T follicular helper cell (primary cell): ENCODE measurements at regions not wholly inside any gene's neighbourhood (a gene's known extent, or its start where the extent isn't known, plus 50 kb on each side); places are given as distances from the start of the nearest gene placed in this dataset.

ENCODE experiments used
- DNase-seq: peaks from one replicate; pipeline ENCODE4 v3.0.0-alpha.2; 2020; ENCODE audit warnings: low read depth

DNA sequence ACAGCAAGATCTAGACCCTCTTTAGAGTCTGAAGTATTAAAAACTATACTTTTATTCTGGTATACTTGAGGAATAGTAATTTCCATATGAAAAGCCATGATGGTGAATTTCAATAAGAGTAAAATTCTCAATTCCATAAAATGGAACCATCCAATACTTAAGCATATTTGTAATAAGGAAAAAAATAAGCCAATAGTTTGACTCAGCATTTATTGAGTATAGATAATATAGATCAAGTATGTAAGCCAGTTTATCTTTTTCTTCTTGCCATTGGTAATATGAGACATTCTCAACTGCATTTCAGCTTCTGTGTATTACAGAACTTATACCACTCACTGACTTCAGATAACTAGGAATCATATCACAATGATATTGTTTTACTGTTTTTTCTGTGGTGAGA lies 361.0 kb downstream of the SLCO4C1 start:
- DNase-seq: no peak

DNA sequence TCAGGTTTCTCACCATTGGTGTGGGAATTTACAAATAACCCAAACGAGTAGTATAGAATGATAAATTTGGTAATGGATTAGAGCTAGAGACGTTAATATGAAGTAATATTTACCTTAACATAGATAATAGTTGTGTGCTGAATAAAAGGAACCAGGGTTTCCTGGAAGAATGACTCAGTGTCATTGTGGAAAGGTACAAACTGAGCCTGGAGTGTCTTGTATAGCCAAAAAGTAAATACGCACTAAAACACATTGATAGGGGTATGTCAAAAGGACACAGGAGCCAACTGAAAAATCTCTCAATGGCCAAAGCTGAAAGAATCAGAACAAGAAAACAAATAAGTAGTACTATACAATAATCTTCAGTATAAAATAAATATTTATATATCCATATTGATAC lies 363.5 kb downstream of the SLCO4C1 start:
- DNase-seq: no peak

DNA sequence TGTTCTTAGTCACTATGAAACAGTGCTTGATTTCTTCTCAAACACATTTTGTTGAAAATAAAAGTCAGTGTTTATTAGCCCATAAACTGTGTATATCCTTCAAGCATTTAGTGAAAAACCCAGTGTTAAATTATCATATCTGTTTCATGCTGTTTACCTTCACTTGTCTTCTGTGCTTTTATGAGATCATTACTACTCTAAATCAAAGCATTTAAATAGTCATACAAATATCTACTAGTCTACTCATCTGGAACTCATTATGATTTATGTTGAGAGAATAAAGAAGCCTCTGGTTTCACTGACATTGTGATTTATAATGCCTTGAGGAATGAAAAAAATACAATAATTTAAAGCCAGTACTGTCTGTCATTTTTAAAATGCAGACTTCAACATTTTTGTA lies 366.5 kb downstream of the SLCO4C1 start:
- no peak for DNase-seq

DNA sequence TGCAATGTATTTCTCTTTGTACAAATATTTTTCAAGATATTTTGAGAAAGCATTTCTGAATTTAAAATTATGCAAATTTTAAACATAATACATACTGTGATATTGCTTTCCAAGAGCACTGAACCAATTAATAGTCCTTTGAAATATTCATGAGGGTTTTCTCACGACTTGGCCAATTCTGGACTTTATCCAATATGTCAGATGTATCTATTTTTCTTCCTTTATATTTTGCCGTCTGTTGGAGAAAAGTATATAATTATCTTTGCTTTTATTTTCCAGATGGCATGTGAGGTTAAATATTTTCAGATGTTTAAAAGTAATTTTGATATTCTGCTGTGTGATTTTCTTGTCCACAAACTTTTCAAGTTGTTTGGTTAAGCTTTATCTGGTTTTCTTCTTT lies 378.9 kb downstream of the SLCO4C1 start:
- no peak for DNase-seq

DNA sequence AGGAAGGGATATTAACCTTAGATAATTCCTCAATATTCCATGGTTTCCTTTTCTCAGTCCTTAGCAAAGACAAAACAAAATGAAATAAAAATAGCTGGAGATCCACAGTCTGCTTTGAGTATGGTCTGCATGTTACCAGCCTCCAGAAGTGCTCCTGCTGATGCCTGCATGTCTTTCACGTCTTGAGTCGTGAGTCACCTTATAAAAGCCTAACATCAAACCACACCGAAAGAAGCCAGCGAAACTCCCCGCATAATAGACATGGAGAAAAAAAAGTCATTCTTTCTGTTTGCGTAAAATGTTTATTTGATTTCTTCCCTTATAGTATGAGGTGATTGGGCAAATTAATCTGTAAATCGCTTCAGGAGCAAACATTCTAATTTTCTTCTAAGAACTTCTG lies 380.5 kb downstream of the SLCO4C1 start:
- no peak for DNase-seq

DNA sequence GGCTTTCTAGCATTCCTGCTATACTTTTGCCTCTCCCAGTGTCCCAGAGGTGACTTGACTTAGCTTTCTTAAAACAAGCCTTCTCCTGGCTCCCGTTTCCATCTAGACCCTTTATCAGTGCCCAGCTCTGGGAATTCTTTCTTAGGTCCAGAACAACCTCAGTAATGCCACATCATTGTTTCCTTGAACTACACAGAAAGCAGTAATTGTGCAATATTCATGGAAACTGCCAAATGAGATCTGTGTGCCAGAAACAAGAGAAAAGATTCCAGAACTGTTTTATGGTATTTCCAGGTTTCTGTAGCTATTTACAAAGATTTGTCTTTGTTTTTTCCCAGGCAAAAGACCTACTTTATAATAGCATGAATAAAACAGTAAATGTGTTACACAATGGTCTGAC lies 391.3 kb downstream of the SLCO4C1 start:
- no peak for DNase-seq

DNA sequence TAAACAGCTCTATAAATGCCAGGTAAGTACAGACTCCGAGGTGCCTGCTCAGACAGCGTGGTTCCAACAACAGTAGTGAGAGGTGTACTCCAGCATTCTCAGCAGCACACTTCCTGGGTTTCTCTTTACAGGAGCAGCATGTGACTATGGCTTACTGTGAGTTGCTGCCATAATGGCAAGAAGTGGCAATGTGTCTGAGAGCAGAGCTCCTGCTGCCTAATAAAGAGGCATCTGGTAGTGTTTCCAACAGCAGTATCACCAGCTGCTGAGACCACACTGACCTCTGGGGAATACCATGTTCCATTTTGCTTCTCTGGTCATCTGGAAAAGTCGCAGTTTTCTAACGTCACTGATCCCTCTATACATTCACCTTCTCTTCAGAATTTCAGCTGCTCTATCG lies 398.2 kb downstream of the SLCO4C1 start:
- no peak for DNase-seq

DNA sequence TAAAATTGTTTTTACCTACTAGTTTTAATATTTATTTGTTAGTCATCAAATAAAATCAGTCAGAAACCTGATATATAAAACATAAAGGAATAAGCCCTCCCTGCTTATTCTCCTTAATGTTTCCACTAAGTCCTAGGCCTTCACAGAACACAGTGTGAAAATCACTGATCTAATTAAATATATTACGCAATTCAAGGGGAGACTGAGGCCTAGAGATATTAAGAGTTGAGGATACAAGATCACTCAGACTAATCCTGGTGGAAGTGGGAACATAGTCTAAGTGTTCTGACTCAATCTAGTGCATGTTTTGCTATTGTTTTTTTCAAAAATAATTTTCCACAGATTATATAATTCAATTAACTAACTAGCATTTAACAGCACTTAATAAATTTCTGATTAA lies 401.1 kb downstream of the SLCO4C1 start:
- no peak for DNase-seq

DNA sequence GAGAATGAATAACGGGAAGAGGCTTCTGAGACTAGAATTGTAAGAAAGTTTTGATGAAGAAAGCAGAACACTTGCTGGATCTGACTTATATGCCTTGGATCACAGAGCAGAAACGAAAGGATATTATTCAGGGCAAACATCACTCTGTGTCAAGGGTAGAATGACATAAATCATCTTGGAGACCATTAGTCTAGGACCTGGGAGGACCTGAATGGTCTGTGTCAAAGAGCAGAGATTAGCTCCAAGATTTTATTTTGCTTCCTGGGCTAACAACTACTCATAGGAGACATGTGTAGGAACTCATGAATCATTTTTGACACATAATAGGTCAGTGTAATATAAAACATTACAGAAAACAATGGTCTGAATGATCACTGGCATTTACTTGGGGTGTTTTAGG lies 417.9 kb downstream of the SLCO4C1 start:
- DNase-seq: no peak

DNA sequence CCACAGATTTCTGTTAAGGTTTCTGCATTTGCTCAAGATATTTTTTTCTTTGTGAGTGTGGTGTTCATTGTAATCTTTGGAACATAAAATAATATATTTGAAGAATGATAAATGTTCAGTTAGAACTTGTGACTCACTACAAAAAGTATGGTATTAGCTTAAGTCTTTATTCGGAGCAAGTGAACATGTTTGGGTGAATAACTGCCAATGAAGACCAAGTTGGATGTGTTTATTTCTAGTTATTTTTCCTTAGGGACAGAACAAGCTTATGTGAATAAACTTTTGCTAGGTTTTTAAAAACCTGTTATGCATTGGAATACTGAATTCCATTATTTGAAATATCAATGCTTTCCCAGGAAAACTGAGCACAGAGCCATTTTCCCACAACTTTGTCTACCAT lies 418.6 kb downstream of the SLCO4C1 start:
- no peak for DNase-seq

DNA sequence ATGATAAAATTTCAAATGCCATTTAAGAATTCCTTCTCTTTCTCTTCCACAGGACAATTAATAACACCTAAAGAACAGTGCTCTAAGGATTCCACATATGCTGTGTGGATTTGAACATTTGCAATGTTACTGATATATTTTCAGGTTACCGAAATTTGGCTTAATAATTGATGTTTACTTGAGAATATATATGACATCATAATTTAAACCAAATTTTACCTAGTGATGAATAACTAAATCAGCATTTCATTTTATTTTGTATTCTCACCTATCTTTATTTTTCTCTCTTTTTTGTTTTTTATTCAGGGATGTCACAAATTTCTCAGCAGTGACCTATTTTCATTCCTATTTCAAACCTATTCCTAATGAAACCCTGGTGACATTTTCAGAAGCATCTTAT lies 429.6 kb downstream of the SLCO4C1 start:
- DNase-seq: no peak

DNA sequence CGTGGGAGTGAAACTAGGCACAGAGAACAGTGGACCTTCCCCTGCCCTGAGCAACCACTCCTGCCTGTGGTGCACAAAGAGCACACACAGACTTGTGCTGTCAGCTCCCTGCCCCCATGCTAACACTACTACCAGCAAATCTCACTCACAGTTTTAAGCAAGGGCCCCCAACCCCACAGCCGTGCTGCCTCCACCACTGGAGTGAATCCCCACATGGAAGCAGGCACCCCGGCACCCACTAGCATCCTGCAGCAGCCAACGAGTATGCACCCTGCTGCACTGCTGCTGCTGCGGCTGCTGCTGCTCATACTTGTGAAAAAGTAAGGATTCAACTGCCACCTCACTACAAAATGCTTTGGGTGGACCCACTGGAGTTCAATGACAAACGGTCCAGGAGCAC lies 435.5 kb downstream of the SLCO4C1 start:
- no peak for DNase-seq

DNA sequence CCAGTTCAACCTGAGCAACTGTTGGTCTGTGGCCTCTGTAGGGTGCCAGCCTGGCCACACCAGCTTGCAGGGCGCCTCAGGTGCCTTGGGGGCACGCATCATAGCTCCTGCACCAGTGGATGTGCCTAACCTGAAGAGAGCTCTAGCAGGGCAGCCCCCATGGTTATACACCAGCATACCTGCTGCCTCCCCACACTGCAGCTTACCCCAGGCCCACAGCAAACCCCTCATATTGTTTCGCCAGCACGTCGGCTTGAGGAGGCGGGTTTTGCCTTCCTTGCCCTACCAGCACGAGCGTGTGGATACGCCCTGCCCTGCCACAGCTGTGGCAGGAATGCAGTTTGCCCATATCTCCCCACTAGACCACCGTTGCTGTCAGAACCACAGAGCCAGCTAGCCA lies 435.9 kb downstream of the SLCO4C1 start:
- no peak for DNase-seq

DNA sequence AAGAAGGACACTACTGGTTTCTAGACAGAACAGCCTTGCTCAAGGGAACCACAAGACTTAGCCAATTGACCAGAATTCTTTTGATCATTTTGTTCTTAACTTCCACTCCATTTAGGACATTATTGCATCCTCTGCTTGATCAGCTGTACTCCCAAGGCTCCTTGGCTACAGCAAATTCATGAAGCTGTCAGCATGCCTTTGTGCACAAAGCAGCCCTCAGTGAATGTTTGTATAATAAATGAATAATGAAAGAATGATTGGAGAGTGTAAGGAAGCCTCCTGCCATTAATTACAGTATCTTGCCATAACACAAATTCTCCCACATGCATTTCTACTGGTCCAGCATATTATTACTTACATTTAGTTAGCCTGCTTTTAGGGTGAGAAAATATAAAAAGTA lies 449.6 kb downstream of the SLCO4C1 start:
- DNase-seq: no peak

DNA sequence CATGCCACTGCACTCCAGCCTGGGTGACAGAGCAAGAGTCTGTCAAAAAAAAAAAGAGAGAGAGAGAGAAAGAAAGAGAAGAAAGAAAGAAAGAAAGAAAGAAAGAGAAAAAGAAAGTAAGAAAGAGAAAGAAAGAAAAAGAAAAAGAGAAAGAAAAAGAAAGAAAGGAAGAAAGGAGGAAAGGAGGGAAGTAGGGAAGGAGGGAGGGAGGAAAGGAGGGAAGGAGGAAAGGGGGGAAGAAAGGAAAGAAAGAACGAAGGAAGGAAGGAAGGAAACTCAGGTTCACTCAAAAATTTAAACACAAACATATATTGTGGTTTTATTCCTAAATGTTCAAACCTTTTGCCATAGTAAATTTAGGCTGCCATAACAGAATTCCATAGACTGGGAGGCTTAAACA lies 453.0 kb downstream of the SLCO4C1 start:
- no peak for DNase-seq

DNA sequence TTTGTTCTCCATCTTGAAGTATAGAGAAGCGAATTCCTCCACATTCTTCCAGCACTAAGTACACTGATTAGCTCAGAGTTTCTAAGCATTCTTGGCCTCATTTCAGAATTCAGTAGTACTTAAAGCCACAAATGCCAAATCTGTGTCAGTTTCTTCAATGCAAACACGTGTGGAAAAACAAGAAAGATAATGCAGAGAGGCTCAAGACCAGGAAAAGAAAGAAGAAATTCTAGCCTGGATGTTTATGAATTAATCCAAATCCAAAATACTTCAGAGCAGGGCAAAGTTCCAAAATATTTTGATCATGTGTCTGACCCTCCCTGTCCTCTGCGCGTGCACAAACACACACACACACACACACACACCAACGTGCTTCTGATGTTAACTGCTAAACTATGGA lies 457.6 kb downstream of the SLCO4C1 start:
- no peak for DNase-seq

DNA sequence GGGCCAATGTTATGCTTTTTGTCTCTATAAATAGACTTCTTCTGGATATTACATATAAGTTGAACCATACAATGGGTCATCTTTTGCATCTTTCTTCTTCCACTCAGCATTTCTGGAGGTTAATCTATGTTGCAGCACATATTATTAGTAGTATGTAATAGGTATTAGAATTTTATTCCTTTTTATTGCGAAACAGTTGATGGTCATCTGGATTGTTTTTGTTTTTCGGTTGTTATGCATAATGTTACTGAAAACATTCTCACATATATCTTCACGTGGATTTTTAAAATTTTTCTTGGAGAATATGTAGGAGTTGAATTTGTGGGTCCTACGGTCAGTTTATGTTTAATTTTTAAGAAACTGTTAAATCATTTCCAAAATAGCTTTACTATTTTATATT lies 466.8 kb downstream of the SLCO4C1 start:
- DNase-seq: no peak

DNA sequence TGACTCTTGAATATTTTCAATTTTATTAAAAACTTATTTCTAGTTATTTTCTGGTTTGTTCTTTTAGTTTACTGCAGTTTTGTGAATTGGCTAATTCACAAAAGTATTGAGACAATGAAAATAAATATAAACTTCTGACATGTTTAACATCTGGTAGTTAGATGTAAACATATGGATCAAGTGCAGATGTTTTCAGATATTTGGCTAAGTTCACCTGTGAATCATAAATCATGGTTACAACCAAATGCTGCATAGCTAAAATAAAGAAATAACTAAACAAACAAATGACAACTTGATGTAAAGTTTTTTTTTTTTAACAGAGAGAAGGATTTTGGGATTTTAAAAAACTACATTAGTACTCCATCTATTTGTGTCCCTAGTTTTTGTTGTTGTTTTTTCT lies 484.6 kb downstream of the SLCO4C1 start:
- no peak for DNase-seq

DNA sequence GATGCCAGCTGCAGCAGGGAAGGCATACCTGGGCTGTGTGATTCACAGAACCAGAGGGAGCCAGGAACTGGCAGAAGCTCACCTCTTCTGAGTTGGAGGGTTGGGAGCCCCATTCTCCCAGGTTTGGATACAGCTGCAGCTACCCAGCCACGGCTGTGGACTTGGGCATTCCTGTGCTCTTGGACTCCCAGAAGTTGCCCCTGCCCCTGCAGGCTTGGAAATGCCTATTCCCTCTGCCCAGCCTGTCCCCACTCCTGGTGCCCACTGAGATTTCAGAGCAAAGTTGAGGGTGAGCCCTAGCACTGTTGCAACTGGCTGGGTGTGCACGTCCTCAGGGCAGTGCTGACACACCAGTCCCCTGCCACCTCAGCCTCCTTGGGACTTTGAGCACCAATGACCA lies 489.7 kb downstream of the SLCO4C1 start:
- DNase-seq: no peak

DNA sequence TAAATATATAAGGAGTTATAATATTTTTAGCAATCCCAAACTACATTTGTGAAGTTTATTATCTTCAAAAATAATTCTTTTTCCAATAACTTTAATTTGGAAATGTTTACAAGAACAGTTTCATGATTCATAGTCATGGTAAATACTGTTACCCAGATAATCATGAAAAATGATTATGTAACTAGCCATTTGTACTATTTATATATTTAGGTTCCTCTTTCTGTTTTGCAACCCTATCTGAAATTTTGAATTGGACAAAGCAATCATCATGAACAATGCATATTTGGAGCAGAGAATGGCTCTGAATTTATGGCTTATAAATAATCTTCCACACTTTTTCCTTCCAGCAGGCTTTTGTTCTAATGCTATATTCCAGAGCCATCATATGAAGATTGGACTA lies 499.7 kb downstream of the SLCO4C1 start:
- DNase-seq: no peak

DNA sequence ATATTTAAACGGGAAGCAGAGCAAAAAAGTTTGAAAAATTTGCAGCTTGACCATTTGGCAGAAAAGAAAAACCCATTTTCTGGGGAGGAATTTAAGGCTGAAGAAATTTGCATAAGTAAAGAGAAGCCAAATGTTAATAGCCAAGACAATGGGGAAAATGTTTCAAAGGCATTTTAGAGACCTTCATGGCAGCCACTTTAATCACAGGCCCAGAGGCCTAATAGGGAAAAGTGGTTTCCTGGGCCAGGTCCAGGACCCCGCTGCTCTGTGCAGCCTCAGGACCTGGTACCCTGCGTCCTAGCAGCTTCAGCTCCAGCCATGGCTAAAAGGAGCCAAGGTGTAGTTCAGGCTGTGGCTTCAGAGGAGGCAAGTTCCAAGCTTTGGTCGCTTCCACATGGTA lies 507.3 kb downstream of the SLCO4C1 start:
- no peak for DNase-seq

DNA sequence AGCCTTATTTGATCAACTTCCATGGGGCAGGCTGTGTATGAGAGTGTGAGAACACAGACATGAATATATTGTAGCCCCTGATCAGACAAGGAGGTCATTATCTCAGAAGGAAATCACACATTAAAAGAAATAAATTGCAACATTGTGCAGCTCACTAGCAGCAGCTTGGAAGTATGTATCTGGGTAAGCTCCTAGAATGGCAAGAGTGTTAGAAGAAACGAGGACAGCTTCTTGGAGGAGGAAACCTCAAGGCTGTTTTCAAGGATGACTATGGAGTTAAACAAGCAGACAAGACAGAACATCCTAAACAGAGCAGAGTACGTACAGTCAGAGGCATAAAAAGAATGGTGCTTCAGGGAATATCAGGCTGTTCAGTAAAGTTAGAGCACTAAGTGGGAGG lies 511.0 kb downstream of the SLCO4C1 start:
- DNase-seq: no peak

DNA sequence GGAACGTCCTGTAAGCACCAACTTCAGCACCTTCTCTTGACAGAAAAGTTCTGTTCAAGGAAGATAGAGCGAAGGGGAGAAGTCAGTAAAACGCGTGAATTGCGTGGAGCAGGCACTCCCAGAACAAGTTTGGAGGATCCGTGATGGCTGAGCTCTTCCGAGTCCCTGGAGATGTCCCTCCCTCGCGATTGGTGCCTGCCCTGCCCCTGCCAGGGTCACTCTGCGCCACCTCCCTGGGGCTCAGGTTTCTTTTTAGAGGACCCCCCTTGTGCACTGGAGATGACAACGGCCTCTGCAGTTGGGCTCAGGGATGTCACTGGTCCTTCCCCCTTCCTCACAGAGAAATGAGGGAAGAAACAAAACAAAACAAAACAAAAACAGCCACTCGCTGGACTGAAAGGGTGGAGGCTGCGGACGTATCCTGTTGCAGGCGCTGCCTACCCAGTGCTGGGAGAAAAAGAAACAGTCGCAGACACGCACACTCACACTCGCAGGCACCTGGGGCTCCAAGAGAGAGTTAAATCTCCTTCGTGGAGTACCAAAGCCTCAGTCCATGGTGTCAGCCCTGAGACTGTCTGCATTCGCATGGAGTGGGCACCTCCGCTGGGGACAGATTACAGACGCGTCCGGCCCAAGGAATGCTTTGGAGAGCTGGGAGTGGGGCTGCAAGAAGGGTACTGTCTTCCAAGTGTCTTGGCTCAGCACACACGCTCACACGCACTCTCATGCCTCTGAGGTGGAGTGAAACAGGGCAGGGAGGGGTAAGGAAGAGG lies 512.7 kb downstream of the SLCO4C1 start:
- no peak for DNase-seq

DNA sequence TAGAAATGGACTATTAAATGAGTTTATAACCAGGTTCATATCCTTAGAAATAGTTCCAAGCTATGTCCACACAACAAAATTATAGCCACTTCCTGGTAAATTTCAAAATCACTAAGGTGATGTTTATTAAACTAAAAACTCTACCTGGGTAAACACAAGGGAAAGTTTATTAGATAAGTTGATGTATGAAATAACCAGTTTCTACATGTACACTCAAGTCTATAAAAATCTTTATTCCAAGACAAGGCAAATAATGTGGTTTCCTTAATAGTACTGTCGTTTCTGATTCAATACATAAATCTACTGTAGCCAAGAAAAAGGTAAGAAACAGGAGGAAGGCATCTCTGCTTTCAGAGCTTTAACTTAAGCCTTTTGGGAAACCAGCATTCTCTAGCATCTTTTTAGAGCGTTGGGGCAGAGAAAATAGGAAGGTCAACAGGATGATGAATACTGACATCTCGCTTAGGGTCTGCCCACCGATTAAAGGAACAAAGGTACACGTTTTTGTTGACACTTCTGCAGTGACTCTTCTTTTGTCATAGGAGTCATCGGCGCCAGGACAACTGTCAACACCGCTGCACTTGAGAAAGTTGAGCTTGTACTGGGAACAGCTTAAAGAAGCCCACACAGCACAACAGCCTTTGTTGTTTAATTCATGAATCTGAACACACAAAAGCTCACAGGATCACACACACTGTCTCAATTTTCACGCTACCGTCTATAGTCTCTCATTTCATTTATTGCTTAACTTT lies 513.6 kb downstream of the SLCO4C1 start:
- no peak for DNase-seq
